ENCODE measurements at regions not wholly inside any gene's neighbourhood (a gene's known extent, or its start where the extent isn't known, plus 50 kb on each side); places are given as distances from the start of the nearest gene placed in this dataset.

GRCh38 chr18:35918564-35918963 lies 53.9 kb upstream of the RMP24 start:
- no peak overlapping the region for H3K4me3 Mint-ChIP-seq
- no peaks in the 10 kb centered on the region for H3K36me3 Mint-ChIP-seq (ENCODE audit: low read depth)
- H3K27me3 Mint-ChIP-seq: peaks cover 8% of the 10 kb centered on the region

GRCh38 chr18:35919179-35919578 lies 53.3 kb upstream of the RMP24 start:
- Mint-ChIP-seq H3K9me3 (no peaks in the 10 kb centered on the region), H3K27me3 (peaks cover 8% of the 10 kb centered on the region), H3K4me3 (no peak overlapping the region), H3K27ac (no peak overlapping the region), H3K36me3 (ENCODE audit: low read depth) (no peaks in the 10 kb centered on the region), H3K4me1 (peaks cover 2% of the 10 kb centered on the region)
- DNase-seq (no peak), ATAC-seq (no peak)

More at GRCh38 chr18:35918564-35918963, 53.9 kb upstream of the RMP24 start:
- H3K9me3 Mint-ChIP-seq: no peaks in the 10 kb centered on the region
- DNase-seq (no peak), ATAC-seq (no peak)
- H3K27ac Mint-ChIP-seq: no peak overlapping the region
- H3K4me1 Mint-ChIP-seq: peaks cover 2% of the 10 kb centered on the region

GRCh38 chr18:35920623-35921022 lies 51.9 kb upstream of the RMP24 start:
- Mint-ChIP-seq H3K4me1 (peaks cover 2% of the 10 kb centered on the region), H3K9me3 (no peaks in the 10 kb centered on the region), H3K4me3 (no peak overlapping the region), H3K27me3 (peaks cover 13% of the 10 kb centered on the region), H3K27ac (no peak overlapping the region), H3K36me3 (ENCODE audit: low read depth) (no peaks in the 10 kb centered on the region)
- no peak for DNase-seq
- no peak for ATAC-seq

All from activated naive CD8-positive, alpha-beta T cell treated with anti-CD3 and anti-CD28 coated beads, Interleukin-2, amount 50 U/mL, for 24 hours (primary cell).